Effector memory CD8-positive, alpha-beta T cell (primary cell): ENCODE measurements at regions not wholly inside any gene's neighbourhood (a gene's known extent, or its start where the extent isn't known, plus 50 kb on each side); places are given as distances from the start of the nearest gene placed in this dataset.

Experiments
- ATAC-seq: fragments of 150-1000 bp; cut with Tn5 transposase; replicated peaks from 2 replicates; pipeline ENCODE4 v1.10.0; 2021; ENCODE audit warnings: mild to moderate bottlenecking, moderate library complexity
- DNase-seq, 3 experiments: peaks; one replicate each; pipeline ENCODE4 v3.0.0; 2021
- H3K27ac Mint-ChIP-seq, 2 donors: one replicate each; pipeline ENCODE4 v1.8.0; 2022; ENCODE audit warnings: mild to moderate bottlenecking in 2 of 2, mixed read lengths in 2 of 2, moderate library complexity in 2 of 2
- H3K27me3 Mint-ChIP-seq, 2 donors: one replicate each; pipeline ENCODE4 v1.8.0; 2022; ENCODE audit warnings: mixed read lengths in 2 of 2
- H3K36me3 Mint-ChIP-seq: one replicate; pipeline ENCODE4 v1.8.0; 2022; ENCODE audit warnings: mild to moderate bottlenecking, moderate library complexity, mixed read lengths; ENCODE audit not compliant: insufficient read depth
- H3K4me1 Mint-ChIP-seq, 2 donors: one replicate each; pipeline ENCODE4 v1.8.0; 2022; ENCODE audit warnings: low read depth in 2 of 2, mixed read lengths in 2 of 2
- H3K4me3 Mint-ChIP-seq, 2 donors: one replicate each; pipeline ENCODE4 v1.8.0; 2022; ENCODE audit warnings: mild to moderate bottlenecking in 2 of 2, mixed read lengths in 2 of 2, moderate library complexity in 2 of 2
- H3K9me3 Mint-ChIP-seq, 2 donors: one replicate each; pipeline ENCODE4 v1.8.0; 2022; ENCODE audit warnings: mixed read lengths in 2 of 2

DNA sequence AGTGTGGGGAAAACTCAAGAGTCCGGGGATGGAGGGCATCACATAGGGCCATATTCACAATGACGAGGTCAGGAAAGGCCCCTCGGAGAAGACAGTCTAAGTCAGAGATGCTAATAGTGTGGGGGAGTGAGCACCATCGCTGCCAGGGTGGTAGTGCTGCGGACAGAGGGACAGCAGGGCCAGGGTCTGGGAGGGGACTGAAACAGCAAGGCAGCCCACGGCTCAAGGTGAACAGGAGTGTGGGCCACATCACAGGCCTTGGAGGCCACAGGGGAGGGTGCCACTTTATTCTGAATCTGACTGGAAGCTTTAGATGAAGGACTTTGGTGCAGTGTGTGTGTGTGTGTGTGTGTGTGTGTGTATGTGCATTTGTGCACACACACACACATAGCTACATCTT, 130.9 kb upstream of the GLI2 start:
- no peaks in the 10 kb centered on the region for H3K36me3 Mint-ChIP-seq
- H3K27me3 Mint-ChIP-seq, result peaks cover 29 to 31% of the 10 kb centered on the region in 2 donors
- H3K27ac Mint-ChIP-seq, result no peak overlapping the region
- ATAC-seq (no peak), DNase-seq (no peak)
- no peak overlapping the region for H3K4me3 Mint-ChIP-seq
- peaks cover 0 to 3% of the 10 kb centered on the region in 2 donors for H3K4me1 Mint-ChIP-seq
- no peaks in the 10 kb centered on the region for H3K9me3 Mint-ChIP-seq

DNA sequence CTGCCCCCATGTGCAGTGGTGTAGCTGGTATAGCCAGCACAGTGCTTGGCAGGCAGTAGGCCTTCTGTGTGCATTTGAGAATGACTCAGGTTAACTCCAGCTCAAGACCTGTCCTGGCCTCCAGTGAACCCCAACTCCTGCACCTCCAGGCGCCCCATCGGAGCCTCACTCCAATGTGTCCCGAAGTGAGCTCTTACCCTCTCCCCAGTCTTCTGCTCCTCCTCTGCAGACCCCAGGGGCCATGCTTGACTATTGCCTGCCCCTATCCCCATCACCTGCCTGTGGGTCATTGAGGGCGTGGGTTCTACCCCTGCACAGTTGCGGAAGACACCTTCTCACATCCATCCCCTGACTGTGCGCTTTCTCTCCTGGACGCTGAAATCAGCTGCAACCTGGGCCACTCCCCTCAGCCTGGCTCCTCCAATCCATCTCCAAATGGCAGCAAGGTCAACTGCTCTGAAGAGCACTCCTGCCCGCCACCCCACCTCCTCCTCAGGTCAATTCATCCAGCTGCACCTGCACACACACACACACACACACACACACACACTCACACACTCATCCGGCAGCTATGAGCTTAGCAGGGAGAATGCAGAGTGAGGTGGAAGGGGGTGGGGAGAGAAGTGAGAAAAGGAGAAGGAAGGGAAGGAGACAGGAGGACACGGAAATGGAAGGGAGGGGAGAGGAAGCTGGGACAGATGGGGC, 130.3 kb upstream of the GLI2 start:
- DNase-seq, result no peak
- Mint-ChIP-seq H3K36me3 (no peaks in the 10 kb centered on the region), H3K4me3 (no peak overlapping the region), H3K27ac (no peak overlapping the region), H3K27me3 (peaks cover 25 to 31% of the 10 kb centered on the region in 2 donors), H3K9me3 (no peaks in the 10 kb centered on the region), H3K4me1 (peaks cover 0 to 3% of the 10 kb centered on the region in 2 donors)
- no peak for ATAC-seq

DNA sequence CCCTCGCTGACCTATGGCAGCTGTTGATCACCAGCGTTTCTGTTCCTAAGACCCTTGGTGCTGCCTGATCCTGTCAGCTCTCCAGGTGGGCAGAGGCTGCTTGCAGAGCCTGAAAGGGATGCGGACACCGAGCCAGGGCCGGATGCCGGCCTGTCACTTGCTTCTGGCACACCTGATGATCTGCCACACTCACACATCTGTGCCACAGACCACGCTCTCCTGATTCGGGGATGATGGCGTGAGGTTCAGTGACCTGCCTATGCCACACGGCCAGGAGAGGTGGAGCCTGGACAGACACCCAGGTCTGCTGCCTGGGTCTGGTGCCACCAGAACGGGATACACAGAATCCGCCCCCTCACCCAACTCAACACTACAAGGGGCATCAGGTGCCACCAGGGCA, 129.4 kb upstream of the GLI2 start:
- ATAC-seq (no peak), DNase-seq (no peak)
- H3K27ac Mint-ChIP-seq, result no peak overlapping the region
- H3K9me3 Mint-ChIP-seq, result no peaks in the 10 kb centered on the region
- no peaks in the 10 kb centered on the region for H3K36me3 Mint-ChIP-seq
- H3K4me3 Mint-ChIP-seq, result no peak overlapping the region
- peaks cover 0 to 3% of the 10 kb centered on the region in 2 donors for H3K4me1 Mint-ChIP-seq
- H3K27me3 Mint-ChIP-seq, result peaks cover 25 to 31% of the 10 kb centered on the region in 2 donors

DNA sequence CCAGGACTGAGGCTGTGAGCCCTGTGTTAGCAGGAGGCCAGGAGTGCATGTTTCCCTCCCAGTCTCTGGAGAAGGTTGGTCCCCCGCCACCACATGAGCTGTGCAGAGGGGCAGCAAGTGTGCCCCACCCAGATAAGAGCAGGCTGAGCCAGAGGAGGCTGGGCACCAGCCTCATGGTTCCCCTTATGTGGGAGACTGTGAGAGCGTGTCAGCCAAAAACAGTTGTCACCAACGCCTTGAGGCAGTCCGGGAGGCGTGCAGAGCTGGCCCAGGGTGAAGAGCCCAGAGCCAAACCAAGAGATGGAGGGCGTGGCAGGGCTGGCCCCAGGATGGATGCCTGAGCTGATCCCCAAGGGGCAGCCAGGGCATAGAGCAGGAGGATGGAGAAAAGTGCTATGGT, 128.7 kb upstream of the GLI2 start:
- Mint-ChIP-seq H3K4me3 (no peak overlapping the region), H3K4me1 (peaks cover 0 to 3% of the 10 kb centered on the region in 2 donors), H3K27me3 (peaks cover 27 to 34% of the 10 kb centered on the region in 2 donors), H3K36me3 (no peaks in the 10 kb centered on the region), H3K27ac (no peak overlapping the region), H3K9me3 (no peaks in the 10 kb centered on the region)
- ATAC-seq, result no peak
- DNase-seq, result no peak

DNA sequence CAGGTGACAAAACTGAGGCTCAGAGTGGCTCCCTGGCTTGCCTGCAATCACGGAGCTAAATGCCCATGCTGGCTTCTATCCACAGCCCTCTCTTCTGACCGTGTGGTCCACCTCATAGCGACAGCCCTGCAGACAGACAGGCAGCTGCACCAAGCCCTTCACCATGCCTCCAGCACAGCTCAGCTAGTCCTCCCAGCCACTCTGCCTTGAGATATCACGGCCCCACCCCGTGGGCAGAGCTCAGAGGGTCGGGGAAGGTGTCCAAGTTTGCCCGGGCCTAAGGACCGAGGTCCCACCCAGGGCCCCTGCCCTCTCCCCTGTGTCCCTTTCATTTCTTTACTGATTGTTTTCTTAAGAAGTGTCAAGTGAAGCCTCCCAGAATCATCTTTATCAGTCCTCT, 128.2 kb upstream of the GLI2 start:
- peaks cover 0 to 3% of the 10 kb centered on the region in 2 donors for H3K4me1 Mint-ChIP-seq
- H3K27ac Mint-ChIP-seq, result no peak overlapping the region
- no peaks in the 10 kb centered on the region for H3K9me3 Mint-ChIP-seq
- H3K36me3 Mint-ChIP-seq, result no peaks in the 10 kb centered on the region
- H3K27me3 Mint-ChIP-seq, result peaks cover 33 to 40% of the 10 kb centered on the region in 2 donors
- ATAC-seq (no peak), DNase-seq (no peak)
- H3K4me3 Mint-ChIP-seq, result no peak overlapping the region

DNA sequence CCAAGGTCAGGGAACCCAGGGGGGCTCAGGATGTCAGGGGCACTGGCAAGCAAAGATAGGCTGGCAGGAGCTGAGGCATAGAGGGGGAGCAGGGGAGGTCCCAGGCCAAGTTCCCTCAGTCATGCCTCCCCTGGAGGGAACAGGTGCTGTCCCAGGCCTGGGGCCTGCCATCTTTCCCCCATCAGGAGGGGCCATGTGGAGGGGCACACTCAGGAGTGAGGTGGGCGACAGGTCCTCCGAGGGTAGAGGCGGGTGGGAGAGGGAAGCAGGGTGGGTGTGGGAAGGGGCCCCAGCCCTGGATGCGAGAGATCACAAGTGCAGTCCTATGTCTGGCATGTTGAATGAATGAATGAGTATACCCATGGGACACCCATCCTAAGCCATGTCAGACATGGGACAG, 127.7 kb upstream of the GLI2 start:
- H3K36me3 Mint-ChIP-seq, result no peaks in the 10 kb centered on the region
- H3K27me3 Mint-ChIP-seq, result peaks cover 34 to 45% of the 10 kb centered on the region in 2 donors
- DNase-seq, result no peak
- H3K4me1 Mint-ChIP-seq, result peaks cover 0 to 3% of the 10 kb centered on the region in 2 donors
- no peak for ATAC-seq
- H3K27ac Mint-ChIP-seq, result no peak overlapping the region
- H3K4me3 Mint-ChIP-seq, result no peak overlapping the region
- no peaks in the 10 kb centered on the region for H3K9me3 Mint-ChIP-seq

DNA sequence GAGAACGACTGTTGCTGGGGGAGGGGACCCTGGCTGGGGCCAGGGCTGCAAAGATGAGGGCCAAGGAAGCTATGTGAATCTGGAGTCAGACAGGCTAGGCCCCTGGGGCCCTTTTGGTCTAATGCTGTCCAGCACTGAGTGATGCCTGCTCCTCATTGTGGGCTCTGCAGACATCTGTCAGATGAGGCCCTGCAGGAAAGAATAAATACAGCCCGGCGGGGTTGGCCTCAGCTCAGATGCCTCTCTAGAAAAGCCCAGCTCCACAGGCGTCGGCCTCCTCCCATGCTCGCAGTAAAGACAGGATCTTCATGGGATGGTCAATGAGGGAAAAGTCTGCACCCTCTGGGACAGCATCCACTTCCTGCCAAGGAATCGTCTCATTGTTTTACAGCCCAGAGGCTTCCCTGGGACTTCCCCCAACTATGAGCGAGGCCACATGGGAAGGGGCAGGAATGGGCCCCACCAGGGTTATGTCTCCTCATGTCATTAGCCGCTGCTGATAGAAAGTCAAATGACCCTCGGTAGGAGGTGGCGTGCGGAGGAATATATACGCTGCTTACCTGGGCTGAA, 125.8 kb upstream of the GLI2 start:
- no peak for DNase-seq
- Mint-ChIP-seq H3K27ac (no peak overlapping the region), H3K27me3 (peaks cover 38 to 47% of the 10 kb centered on the region in 2 donors), H3K4me1 (peaks cover 0 to 3% of the 10 kb centered on the region in 2 donors), H3K4me3 (no peak overlapping the region), H3K9me3 (no peaks in the 10 kb centered on the region), H3K36me3 (no peaks in the 10 kb centered on the region)
- no peak for ATAC-seq

DNA sequence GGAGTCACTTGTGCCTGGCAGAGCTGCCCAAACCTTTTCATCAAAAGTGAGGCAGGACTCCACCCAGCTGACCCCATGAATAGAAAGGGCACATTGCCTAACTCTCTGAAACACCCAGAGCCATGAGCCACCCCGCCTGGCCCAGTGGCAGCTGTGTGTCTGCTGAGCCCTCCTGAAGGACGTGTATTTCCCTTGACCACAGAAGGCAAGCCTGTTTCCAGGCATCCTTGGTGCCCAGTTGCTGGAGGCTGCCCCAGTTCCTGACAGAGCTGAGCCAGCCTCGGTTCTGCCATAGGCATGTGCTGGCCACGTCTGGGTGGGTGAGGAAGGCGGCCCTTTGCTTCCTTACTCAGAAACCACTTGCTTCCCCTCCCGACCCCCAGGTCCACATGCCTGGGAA, 124.7 kb upstream of the GLI2 start:
- ATAC-seq (no peak), DNase-seq (no peak)
- Mint-ChIP-seq H3K4me3 (no peak overlapping the region), H3K9me3 (no peaks in the 10 kb centered on the region), H3K36me3 (no peaks in the 10 kb centered on the region), H3K27ac (no peak overlapping the region), H3K4me1 (peaks cover 0 to 3% of the 10 kb centered on the region in 2 donors), H3K27me3 (peaks cover 32 to 42% of the 10 kb centered on the region in 2 donors)

DNA sequence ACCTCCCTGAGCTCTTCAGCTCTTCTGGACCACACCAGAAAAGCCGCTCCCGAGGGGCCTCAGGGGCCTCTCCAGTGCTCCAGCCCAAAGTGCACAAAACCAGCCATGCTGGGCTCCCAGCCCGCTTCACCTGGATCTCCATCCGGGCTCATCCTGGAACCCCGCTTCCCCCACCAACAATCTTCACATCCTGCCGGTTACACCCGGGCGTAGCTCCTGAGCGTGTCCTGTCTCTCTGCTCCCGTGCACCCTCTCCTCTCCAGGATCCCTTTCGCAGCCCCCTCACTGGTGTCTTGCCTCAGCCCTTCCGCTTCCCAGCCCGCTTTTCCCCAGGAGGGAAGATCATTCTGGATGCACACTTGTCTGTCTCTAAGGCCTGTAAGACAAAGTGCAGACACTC, 123.7 kb upstream of the GLI2 start:
- no peak overlapping the region for H3K27ac Mint-ChIP-seq
- H3K4me1 Mint-ChIP-seq, result peaks cover 0 to 3% of the 10 kb centered on the region in 2 donors
- no peaks in the 10 kb centered on the region for H3K36me3 Mint-ChIP-seq
- H3K4me3 Mint-ChIP-seq, result no peak overlapping the region
- no peak for ATAC-seq
- H3K27me3 Mint-ChIP-seq, result peaks cover 28 to 40% of the 10 kb centered on the region in 2 donors
- H3K9me3 Mint-ChIP-seq, result no peaks in the 10 kb centered on the region
- DNase-seq, result no peak

DNA sequence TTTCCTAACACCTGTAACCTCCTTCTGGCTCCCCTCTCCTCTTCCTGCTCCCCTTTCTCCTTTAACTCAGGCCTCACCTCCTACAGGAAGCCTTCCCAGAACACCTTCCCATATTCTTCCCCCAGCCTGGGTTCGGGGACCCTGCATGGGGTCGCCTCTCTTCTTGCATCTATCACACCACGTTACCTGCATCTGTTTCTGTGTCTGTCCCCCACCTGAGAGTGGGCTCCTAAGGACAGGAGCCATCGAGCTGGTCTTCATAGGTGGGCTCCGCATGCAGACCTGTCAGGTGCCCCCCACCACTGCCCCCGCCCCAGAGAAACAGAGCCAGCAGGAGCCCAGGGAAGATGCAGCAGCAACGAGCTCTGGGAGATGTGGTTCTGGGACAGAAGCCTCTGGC, 123.2 kb upstream of the GLI2 start:
- H3K27me3 Mint-ChIP-seq, result peaks cover 25 to 40% of the 10 kb centered on the region in 2 donors
- no peaks in the 10 kb centered on the region for H3K36me3 Mint-ChIP-seq
- no peak overlapping the region for H3K27ac Mint-ChIP-seq
- DNase-seq (no peak), ATAC-seq (no peak)
- no peak overlapping the region for H3K4me3 Mint-ChIP-seq
- no peaks in the 10 kb centered on the region for H3K4me1 Mint-ChIP-seq
- no peaks in the 10 kb centered on the region for H3K9me3 Mint-ChIP-seq

DNA sequence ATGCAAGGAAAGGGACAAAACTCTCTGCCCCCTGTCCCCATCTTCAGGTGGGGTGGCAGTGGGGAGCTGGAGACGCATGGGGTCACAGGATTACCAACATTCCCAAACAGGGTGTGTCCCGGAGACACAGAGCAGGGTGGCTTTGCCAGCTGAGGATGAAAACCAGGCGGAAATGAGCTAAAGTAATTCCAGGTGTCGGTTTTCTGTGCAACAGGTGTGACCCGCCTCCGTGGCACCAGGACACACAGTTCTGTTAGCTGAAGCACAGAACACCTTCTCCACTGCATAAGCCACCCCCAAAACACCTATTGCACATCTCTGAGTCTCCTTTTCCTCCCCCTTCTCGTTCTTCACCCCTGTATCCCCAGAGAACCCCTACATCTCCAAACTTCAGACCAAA, 122.7 kb upstream of the GLI2 start:
- Mint-ChIP-seq H3K9me3 (no peaks in the 10 kb centered on the region), H3K27me3 (peaks cover 25 to 40% of the 10 kb centered on the region in 2 donors), H3K4me1 (no peaks in the 10 kb centered on the region), H3K36me3 (no peaks in the 10 kb centered on the region), H3K4me3 (no peak overlapping the region), H3K27ac (no peak overlapping the region)
- DNase-seq (no peak), ATAC-seq (no peak)

DNA sequence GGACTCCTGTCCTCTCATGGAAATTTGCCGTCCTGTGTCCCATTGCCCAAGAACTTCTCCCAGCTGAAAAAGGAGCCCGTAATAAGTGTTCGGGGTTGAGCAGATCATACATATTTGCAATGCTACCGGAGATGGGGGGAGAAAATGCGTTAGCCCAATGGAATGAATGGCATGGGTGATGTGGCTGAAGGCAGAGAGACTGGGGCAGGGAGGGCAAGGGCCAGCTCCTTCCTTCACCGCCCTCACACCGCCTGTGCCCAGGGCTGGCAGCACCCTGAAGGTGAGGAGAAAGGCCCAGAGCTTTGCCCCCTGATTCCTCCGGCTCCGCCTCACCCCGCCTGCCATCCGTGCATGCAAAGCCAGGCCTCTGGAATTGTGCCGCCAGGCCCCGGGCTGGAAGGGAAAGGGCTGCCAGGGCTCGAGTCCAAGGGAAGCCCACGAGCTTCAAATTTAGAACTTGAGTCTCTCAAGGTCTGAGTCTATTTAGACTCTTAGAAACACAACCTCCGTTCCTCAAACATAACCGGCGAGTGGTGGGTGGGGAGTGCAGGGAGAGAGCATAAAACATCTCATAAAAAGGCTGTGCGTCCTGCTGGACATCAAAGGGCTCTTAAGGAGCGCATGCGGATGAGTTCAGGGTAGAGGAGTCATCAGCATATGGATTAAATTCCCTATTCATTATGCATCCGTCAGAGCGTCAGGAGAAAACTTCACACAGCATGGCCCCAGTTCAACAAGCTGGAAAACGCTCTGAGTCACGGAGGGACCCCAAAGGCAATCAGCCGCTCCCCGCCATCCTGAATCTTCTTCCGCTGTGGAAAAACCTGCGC, 121.7 kb upstream of the GLI2 start:
- Mint-ChIP-seq H3K27me3 (peaks cover 25 to 40% of the 10 kb centered on the region in 2 donors), H3K36me3 (no peaks in the 10 kb centered on the region), H3K4me3 (no peak overlapping the region), H3K4me1 (no peaks in the 10 kb centered on the region), H3K9me3 (no peaks in the 10 kb centered on the region), H3K27ac (no peak overlapping the region)
- ATAC-seq, result no peak
- no peak for DNase-seq

DNA sequence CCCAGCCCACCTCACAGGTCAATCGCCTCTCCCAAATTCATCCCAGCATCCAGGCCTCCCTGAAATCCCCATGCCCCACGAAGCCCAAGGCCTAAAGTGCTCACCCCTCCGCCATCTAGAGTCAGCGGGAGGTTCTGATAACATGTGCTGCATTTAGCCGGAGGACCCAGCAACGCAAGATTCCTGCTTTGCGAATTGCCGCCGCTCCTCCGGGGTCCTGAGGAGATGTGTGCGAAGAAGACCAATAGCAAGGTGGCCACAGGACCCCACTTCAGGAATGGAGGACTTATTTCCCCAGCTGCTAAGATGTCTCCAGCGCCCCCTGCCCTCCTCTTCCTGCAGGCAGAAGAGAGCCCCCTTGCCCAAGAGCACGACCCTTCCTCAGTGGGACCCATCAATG, 120.8 kb upstream of the GLI2 start:
- no peak overlapping the region for H3K27ac Mint-ChIP-seq
- no peak for ATAC-seq
- no peaks in the 10 kb centered on the region for H3K4me1 Mint-ChIP-seq
- H3K36me3 Mint-ChIP-seq, result no peaks in the 10 kb centered on the region
- H3K27me3 Mint-ChIP-seq, result peaks cover 25 to 40% of the 10 kb centered on the region in 2 donors
- no peaks in the 10 kb centered on the region for H3K9me3 Mint-ChIP-seq
- H3K4me3 Mint-ChIP-seq, result no peak overlapping the region
- no peak for DNase-seq

DNA sequence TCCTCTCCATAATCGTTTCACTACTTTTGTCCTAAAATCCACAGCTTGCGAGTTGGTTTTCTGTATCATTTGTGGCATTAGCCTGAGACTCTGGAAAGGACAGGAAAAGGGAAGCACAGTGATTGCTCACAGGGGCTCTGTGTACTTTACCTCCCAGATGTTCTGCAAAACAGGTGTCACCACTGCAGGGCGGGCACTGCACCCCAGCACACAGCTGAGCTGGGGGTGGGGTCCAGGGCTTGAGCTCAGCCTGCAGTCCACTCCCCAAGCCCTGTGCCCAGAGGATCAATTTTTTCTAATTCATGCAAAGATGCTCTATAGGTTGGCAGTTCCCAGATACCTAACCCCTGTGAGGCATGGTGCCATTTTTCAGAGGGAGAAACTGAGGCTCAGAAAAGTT, 119.4 kb upstream of the GLI2 start:
- H3K4me1 Mint-ChIP-seq, result no peaks in the 10 kb centered on the region
- ATAC-seq, result no peak
- no peak overlapping the region for H3K27ac Mint-ChIP-seq

More for the DNA sequence above, 119.4 kb upstream of the GLI2 start:
- no peak overlapping the region for H3K4me3 Mint-ChIP-seq
- no peak for DNase-seq
- H3K9me3 Mint-ChIP-seq, result no peaks in the 10 kb centered on the region
- peaks cover 25 to 40% of the 10 kb centered on the region in 2 donors for H3K27me3 Mint-ChIP-seq
- H3K36me3 Mint-ChIP-seq, result no peaks in the 10 kb centered on the region
